Prostate gland (tissue), 2 donors: ENCODE measurements at regions not wholly inside any gene's neighbourhood (a gene's known extent, or its start where the extent isn't known, plus 50 kb on each side); places are given as distances from the start of the nearest gene placed in this dataset.

Source experiments
- CTCF ChIP-seq, 4 experiments: fragments of 200-600 bp in 2 of 4; fragments of 450-650 bp in 2 of 4; sonication (generic) in 2 of 4; IDR thresholded peaks; 1 replicate in 3 of 4; 2 replicates in 1 of 4; pipeline ENCODE4 v1.5.1; 2016 to 2019; ENCODE audit warnings: antibody characterized with exemption in 4 of 4, mild to moderate bottlenecking in 2 of 4, moderate library complexity in 2 of 4
- POLR2AphosphoS5 ChIP-seq: sonication (generic); formaldehyde crosslinking; IDR thresholded peaks from one replicate; pipeline ENCODE4 v1.6.1; 2017; ENCODE audit warnings: antibody characterized with exemption

- no peak for TF ChIP-seq CTCF (IDR thresholded peaks at IDR 0.05)
- no peak for TF ChIP-seq POLR2AphosphoS5
Measured at GRCh38 chr20:11193241-11193640, 519.4 kb upstream of the JAG1 start.
